Type B pancreatic cell (in vitro differentiated cells): ENCODE measurements at regions not wholly inside any gene's neighbourhood (a gene's known extent, or its start where the extent isn't known, plus 50 kb on each side); places are given as distances from the start of the nearest gene placed in this dataset.

Source experiments
- DNase-seq: peaks from one replicate; pipeline ENCODE4 v3.0.0; 2021; ENCODE audit warnings: mixed read lengths; ENCODE audit not compliant: unreplicated experiment; ENCODE audit errors: extremely low spot score
- H3K27ac Mint-ChIP-seq: 2 replicates; pipeline ENCODE4 v1.8.0; 2021; ENCODE audit warnings: mild to moderate bottlenecking, mixed read lengths
- H3K27me3 Mint-ChIP-seq: 2 replicates; pipeline ENCODE4 v1.8.0; 2021; ENCODE audit warnings: mixed read lengths
- H3K36me3 Mint-ChIP-seq: 2 replicates; pipeline ENCODE4 v1.8.0; 2021; ENCODE audit warnings: mixed read lengths
- H3K4me1 Mint-ChIP-seq: one replicate; pipeline ENCODE4 v1.8.0; 2021; ENCODE audit warnings: mixed read lengths; ENCODE audit not compliant: unreplicated experiment
- H3K4me3 Mint-ChIP-seq: 2 replicates; pipeline ENCODE4 v1.8.0; 2021; ENCODE audit warnings: mild to moderate bottlenecking, mixed read lengths
- H3K9me3 Mint-ChIP-seq: 2 replicates; pipeline ENCODE4 v1.8.0; 2021; ENCODE audit warnings: mixed read lengths
- CTCF ChIP-seq: fragments of 200-600 bp; sonication (generic); conservative IDR thresholded peaks from 2 replicates; pipeline ENCODE4 v1.5.0; 2021; ENCODE audit warnings: antibody characterized with exemption, mild to moderate bottlenecking

- Mint-ChIP-seq H3K36me3 (no peaks in the 10 kb centered on the region), H3K4me3 (no peak overlapping the region), H3K9me3 (no peaks in the 10 kb centered on the region), H3K27ac (no peak overlapping the region), H3K27me3 (peaks cover 24% of the 10 kb centered on the region), H3K4me1 (peaks cover 20% of the 10 kb centered on the region)
- no peak for DNase-seq
- TF ChIP-seq CTCF = no peak
These were observed 74.8 kb upstream of the ST6GAL2 start for GRCh38 chr2:106960683-106961161.

- no peak for TF ChIP-seq CTCF
- DNase-seq = no peak
- Mint-ChIP-seq H3K9me3 (no peaks in the 10 kb centered on the region), H3K27ac (no peak overlapping the region), H3K36me3 (no peaks in the 10 kb centered on the region), H3K4me1 (peaks cover 15% of the 10 kb centered on the region), H3K4me3 (no peak overlapping the region), H3K27me3 (peaks cover 24% of the 10 kb centered on the region)
These were observed 75.4 kb upstream of the ST6GAL2 start for GRCh38 chr2:106961328-106961727.

GRCh38 chr2:106963156-106963555, 77.2 kb upstream of the ST6GAL2 start:
- H3K4me1 Mint-ChIP-seq = peaks cover 12% of the 10 kb centered on the region
- TF ChIP-seq CTCF = no peak
- H3K9me3 Mint-ChIP-seq = no peaks in the 10 kb centered on the region
- H3K27ac Mint-ChIP-seq = no peak overlapping the region
- H3K27me3 Mint-ChIP-seq = peaks cover 28% of the 10 kb centered on the region
- H3K36me3 Mint-ChIP-seq = no peaks in the 10 kb centered on the region
- H3K4me3 Mint-ChIP-seq = no peak overlapping the region
- no peak for DNase-seq

GRCh38 chr2:106963893-106964292, 77.9 kb upstream of the ST6GAL2 start:
- DNase-seq = no peak
- Mint-ChIP-seq H3K27me3 (peaks cover 28% of the 10 kb centered on the region), H3K9me3 (peaks cover 3% of the 10 kb centered on the region), H3K36me3 (no peaks in the 10 kb centered on the region), H3K4me3 (no peak overlapping the region), H3K27ac (no peak overlapping the region), H3K4me1 (peaks cover 12% of the 10 kb centered on the region)
- no peak for TF ChIP-seq CTCF

- no peak overlapping the region for H3K4me3 Mint-ChIP-seq
- H3K4me1 Mint-ChIP-seq = peaks cover 15% of the 10 kb centered on the region
- peaks cover 25% of the 10 kb centered on the region for H3K27me3 Mint-ChIP-seq
These were observed 79.6 kb upstream of the ST6GAL2 start for GRCh38 chr2:106965611-106966010.

More at GRCh38 chr2:106965611-106966010, 79.6 kb upstream of the ST6GAL2 start:
- H3K36me3 Mint-ChIP-seq = no peaks in the 10 kb centered on the region
- DNase-seq = no peak
- no peak overlapping the region for H3K27ac Mint-ChIP-seq
- H3K9me3 Mint-ChIP-seq = peaks cover 3% of the 10 kb centered on the region
- TF ChIP-seq CTCF = no peak
